ENCODE measurements at regions not wholly inside any gene's neighbourhood (a gene's known extent, or its start where the extent isn't known, plus 50 kb on each side); places are given as distances from the start of the nearest gene placed in this dataset.

DNA sequence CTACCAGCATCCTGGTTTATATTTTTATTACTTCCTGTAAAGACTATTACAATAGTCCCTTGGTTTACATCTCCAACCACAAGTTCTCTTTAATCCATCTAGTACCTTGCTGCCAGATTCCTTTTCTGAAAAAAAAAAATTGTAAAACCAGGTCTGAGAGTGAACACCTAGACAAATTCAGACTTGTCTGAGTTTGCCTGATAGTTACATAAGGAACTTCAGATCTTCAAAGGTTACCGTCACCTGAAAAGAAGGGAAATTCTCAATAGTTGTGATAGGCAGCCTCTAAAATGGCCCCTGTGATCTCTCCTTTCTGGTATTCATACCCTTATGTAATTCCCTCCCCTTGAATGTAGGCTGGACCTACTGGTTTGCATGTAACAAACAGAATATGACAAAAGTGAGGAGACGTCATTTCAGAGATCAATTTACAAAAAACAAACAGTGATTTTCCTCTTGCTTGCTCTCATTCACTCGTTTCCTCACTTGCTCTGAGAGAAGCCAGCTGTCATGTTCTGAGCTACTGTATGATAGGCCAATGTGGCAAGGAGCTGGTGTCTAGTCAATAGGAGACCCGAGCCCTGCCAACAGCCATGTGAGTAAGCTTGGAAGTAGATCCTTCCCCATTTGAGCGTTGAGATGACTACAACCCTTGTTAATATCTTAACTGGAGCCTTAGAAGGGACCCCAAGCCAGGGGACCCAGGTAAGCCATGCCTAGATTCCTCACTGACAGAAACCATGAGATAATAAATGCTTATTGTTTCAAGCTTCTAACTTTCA lies 110.9 kb upstream of the LSM8 start:
- TF ChIP-seq EZH2 (IDR thresholded peaks at IDR 0.05; ENCODE audit: insufficient read depth, poor library complexity, severe bottlenecking) (no peak), EZH2phosphoT487 (IDR thresholded peaks at IDR 0.05; ENCODE audit: insufficient read depth, low read depth) (no peak)

All from GM23248 (cell line).